ENCODE measurements at regions not wholly inside any gene's neighbourhood (a gene's known extent, or its start where the extent isn't known, plus 50 kb on each side); places are given as distances from the start of the nearest gene placed in this dataset.
"Not testable (repeated sequence)": the region's sequence is repeated elsewhere in the genome, so short reads cannot be mapped to it uniquely, and the experiment has no call there.

DNA sequence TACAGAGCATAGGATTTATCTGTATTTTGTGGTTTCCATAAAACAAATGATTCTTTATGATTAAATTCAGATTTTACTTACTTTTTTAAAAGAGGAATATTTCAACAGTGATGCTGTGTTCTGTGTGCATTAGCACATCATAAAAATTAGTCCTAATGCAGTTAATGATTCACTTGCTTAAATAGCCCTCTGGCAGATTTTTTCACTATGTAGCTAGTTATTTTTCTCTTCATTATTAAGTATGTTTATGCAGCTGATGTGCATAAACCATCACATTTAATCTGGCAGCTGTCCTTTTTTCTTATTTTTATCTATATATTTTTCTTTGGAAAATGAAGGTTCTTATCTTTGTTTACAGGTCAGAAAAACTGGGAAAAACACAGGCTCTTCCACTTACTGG is 127.2 kb downstream of the ZNF486 start:
- TF ChIP-seq POLR2A (IDR thresholded peaks at IDR 0.05) (no peak), EP300 (IDR thresholded peaks at IDR 0.05) (no peak), POLR2AphosphoS5 (IDR thresholded peaks at IDR 0.05) (no peak)
- TF ChIP-seq, protein P1, sequence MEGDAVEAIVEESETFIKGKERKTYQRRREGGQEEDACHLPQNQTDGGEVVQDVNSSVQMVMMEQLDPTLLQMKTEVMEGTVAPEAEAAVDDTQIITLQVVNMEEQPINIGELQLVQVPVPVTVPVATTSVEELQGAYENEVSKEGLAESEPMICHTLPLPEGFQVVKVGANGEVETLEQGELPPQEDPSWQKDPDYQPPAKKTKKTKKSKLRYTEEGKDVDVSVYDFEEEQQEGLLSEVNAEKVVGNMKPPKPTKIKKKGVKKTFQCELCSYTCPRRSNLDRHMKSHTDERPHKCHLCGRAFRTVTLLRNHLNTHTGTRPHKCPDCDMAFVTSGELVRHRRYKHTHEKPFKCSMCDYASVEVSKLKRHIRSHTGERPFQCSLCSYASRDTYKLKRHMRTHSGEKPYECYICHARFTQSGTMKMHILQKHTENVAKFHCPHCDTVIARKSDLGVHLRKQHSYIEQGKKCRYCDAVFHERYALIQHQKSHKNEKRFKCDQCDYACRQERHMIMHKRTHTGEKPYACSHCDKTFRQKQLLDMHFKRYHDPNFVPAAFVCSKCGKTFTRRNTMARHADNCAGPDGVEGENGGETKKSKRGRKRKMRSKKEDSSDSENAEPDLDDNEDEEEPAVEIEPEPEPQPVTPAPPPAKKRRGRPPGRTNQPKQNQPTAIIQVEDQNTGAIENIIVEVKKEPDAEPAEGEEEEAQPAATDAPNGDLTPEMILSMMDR (IDR thresholded peaks at IDR 0.05) = no peak
- intact Hi-C loops (cut with DNase I) = no loop called here
- H3K9me3 ChIP-seq = no peaks in the 10 kb centered on the region
- H3K4me3 ChIP-seq = no peak overlapping the region
- H3K36me3 ChIP-seq = no peaks in the 10 kb centered on the region
- no peak overlapping the region for H3K27ac ChIP-seq
- H3K4me1 ChIP-seq = no peaks in the 10 kb centered on the region
- DNase-seq = no peak
- no peaks in the 10 kb centered on the region for H3K27me3 ChIP-seq

- intact Hi-C loops (cut with DNase I); H3K4me1 ChIP-seq; H3K9me3 ChIP-seq; DNase-seq; H3K27me3 ChIP-seq; H3K36me3 ChIP-seq; H3K27ac ChIP-seq; H3K4me3 ChIP-seq: not testable (repeated sequence)
- WGBS, 2 donors = 54 to 65% methylated on average over 1 of the region's 1 CpG
Observed at GRCh38 chr19:20292520-20292919, 125.5 kb downstream of the ZNF486 start.

GRCh38 chr19:20289186-20289585 is 122.2 kb downstream of the ZNF486 start:
- no peaks in the 10 kb centered on the region for H3K36me3 ChIP-seq
- intact Hi-C loops (cut with DNase I) = no loop called here

DNA sequence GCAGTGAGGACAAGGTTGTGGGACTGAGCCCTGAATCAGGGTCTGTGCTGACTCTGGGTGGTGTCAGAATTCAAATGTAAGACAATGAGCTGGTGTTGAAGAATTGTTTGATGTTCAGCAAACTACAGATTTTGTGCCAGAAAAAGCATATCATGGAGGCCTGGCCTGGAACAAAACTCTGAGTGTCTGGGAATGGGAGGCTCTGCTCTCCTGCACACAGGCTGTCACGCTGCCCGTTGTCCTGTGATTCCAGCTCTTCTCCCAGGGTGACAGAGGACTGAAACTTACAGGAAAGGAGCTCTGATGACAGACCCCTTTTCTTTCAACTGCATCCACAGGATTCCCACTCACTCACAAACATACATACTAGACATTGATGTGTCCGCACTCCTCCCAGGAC is 120.1 kb downstream of the ZNF486 start:
- Histone ChIP-seq H3K36me3 (no peaks in the 10 kb centered on the region), H3K4me1 (no peaks in the 10 kb centered on the region), H3K27ac (no peak overlapping the region), H3K9me3 (no peaks in the 10 kb centered on the region), H3K4me3 (no peak overlapping the region), H3K27me3 (no peaks in the 10 kb centered on the region)
- intact Hi-C loops (cut with DNase I) = no loop called here
- no peak for DNase-seq
- TF ChIP-seq, protein P1 (IDR thresholded peaks at IDR 0.05) = no peak
- TF ChIP-seq POLR2A (IDR thresholded peaks at IDR 0.05) = no peak
- TF ChIP-seq EP300 (IDR thresholded peaks at IDR 0.05) = no peak
- no peak for TF ChIP-seq POLR2AphosphoS5 (IDR thresholded peaks at IDR 0.05)
- WGBS, 2 donors = 85 to 86% methylated on average over 3 of the region's 3 CpGs

More at GRCh38 chr19:20289186-20289585, 122.2 kb downstream of the ZNF486 start:
- H3K27me3 ChIP-seq = no peaks in the 10 kb centered on the region
- H3K4me1 ChIP-seq = no peaks in the 10 kb centered on the region
- H3K27ac ChIP-seq = no peak overlapping the region
- H3K9me3 ChIP-seq = no peaks in the 10 kb centered on the region
- TF ChIP-seq EP300 (IDR thresholded peaks at IDR 0.05) (no peak), POLR2A (IDR thresholded peaks at IDR 0.05) (no peak), POLR2AphosphoS5 (IDR thresholded peaks at IDR 0.05) (no peak)
- TF ChIP-seq, protein P1 (IDR thresholded peaks at IDR 0.05) = no peak
- no peak for DNase-seq
- no peak overlapping the region for H3K4me3 ChIP-seq

DNA sequence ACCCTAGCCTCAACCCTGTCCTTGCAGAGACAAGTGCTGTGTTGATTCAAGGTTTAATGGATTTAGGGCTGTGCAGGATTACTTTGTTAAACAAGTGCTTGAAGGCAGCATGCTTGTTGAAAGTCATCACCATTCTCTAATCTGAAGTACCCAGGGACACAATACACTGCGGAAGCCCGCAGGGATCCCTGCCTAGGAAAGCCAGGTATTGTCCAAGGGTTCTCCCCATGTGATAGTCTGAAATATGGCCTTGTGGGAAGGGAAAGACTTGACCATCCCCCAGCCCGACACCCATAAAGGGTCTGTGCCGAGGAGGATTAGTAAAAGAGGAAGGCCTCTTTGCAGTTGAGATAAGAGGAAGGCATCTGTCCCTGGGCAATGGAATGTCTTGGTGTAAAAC is 118.9 kb downstream of the ZNF486 start:
- H3K27me3 ChIP-seq; intact Hi-C loops (cut with DNase I); H3K9me3 ChIP-seq; H3K27ac ChIP-seq; H3K4me1 ChIP-seq; H3K36me3 ChIP-seq; DNase-seq; H3K4me3 ChIP-seq: not testable (repeated sequence)
- WGBS, 2 donors = 36 to 48% methylated on average over 4 of the region's 4 CpGs

DNA sequence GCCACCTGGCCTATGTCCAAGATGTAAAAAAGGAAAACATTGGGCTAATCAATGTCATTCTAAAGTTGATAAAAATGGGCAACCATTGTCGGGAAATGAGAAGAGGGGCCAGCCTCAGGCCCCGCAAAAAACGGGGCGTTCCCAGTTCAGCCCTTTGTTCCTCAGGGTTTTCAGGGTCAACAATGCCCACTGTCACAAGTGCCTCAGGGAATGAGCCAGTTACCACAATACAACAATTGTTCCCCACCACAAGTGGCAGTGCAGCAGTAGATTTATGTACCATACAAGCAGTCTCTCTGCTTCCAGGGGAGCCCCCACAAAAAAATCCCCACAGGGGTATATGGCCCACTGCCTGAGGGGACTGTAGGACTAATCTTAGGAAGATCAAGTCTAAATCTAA is 112.5 kb downstream of the ZNF486 start:
- Histone ChIP-seq H3K27ac (no peak overlapping the region), H3K27me3 (no peaks in the 10 kb centered on the region), H3K9me3 (no peaks in the 10 kb centered on the region), H3K4me1 (no peaks in the 10 kb centered on the region), H3K36me3 (no peaks in the 10 kb centered on the region), H3K4me3 (no peak overlapping the region)
- intact Hi-C loops (cut with DNase I) = loop anchor here (5.0 kb wide), 1 partner anchor 282 kb away; no protein-coding TSS in a partner anchor
- TF ChIP-seq EP300 (IDR thresholded peaks at IDR 0.05) = no peak
- TF ChIP-seq, protein P1 (IDR thresholded peaks at IDR 0.05) = no peak
- TF ChIP-seq POLR2AphosphoS5 (IDR thresholded peaks at IDR 0.05) = no peak
- no peak for TF ChIP-seq POLR2A (IDR thresholded peaks at IDR 0.05)
- no peak for DNase-seq
- WGBS, 2 donors = 90 to 96% methylated on average over 4 of the region's 4 CpGs
